ENCODE measurements at regions not wholly inside any gene's neighbourhood (a gene's known extent, or its start where the extent isn't known, plus 50 kb on each side); places are given as distances from the start of the nearest gene placed in this dataset.
"Not testable (repeated sequence)": the region's sequence is repeated elsewhere in the genome, so short reads cannot be mapped to it uniquely, and the experiment has no call there.

GRCh38 chr21:14054682-14055081 is 156.1 kb downstream of the LIPI start:
- TF ChIP-seq POLR2AphosphoS5 (IDR thresholded peaks at IDR 0.05) (no peak), POLR2A (IDR thresholded peaks at IDR 0.05) (no peak), CTCF (IDR thresholded peaks at IDR 0.05 in 8 of 11, conservative IDR thresholded peaks at IDR 0.05 in 3 of 11) (no peak)
- DNase-seq, result no peak
- no peak overlapping the region for H3K27ac ChIP-seq
- 80 to 100% (median 97%) methylated on average over 1 to 3 of the region's 3 CpGs for WGBS, 5 donors
- H3K4me3 ChIP-seq, result no peak overlapping the region
- intact Hi-C loops (cut with DNase I; ENCODE audit: low total_unique reads), result no loop called here
- H3K27me3 ChIP-seq (replicated peaks in 1 of 7), result no peaks in the 10 kb centered on the region
- no peaks in the 10 kb centered on the region for H3K36me3 ChIP-seq
- no peaks in the 10 kb centered on the region for H3K9me3 ChIP-seq
- no peaks in the 10 kb centered on the region for H3K4me1 ChIP-seq

GRCh38 chr21:14050121-14050520 is 160.6 kb downstream of the LIPI start:
- intact Hi-C loops (cut with DNase I; ENCODE audit: low total_unique reads), result no loop called here
- H3K4me3 ChIP-seq, result no peak overlapping the region
- WGBS, 5 donors, result 83 to 95% (median 93%) methylated on average over 1 of the region's 1 CpG

GRCh38 chr21:14046401-14046800 is 164.4 kb downstream of the LIPI start:
- no peaks in the 10 kb centered on the region for H3K27me3 ChIP-seq (replicated peaks in 1 of 7)
- intact Hi-C loops (cut with DNase I; ENCODE audit: low total_unique reads), result no loop called here
- H3K4me3 ChIP-seq, result no peak overlapping the region
- TF ChIP-seq CTCF (IDR thresholded peaks at IDR 0.05 in 8 of 11, conservative IDR thresholded peaks at IDR 0.05 in 3 of 11), result no peak
- TF ChIP-seq POLR2AphosphoS5 (IDR thresholded peaks at IDR 0.05), result no peak
- no peak for TF ChIP-seq POLR2A (IDR thresholded peaks at IDR 0.05)
- H3K4me1 ChIP-seq, result no peaks in the 10 kb centered on the region
- no peak for DNase-seq
- no peaks in the 10 kb centered on the region for H3K9me3 ChIP-seq
- no peaks in the 10 kb centered on the region for H3K36me3 ChIP-seq
- no peak overlapping the region for H3K27ac ChIP-seq

More at GRCh38 chr21:14050121-14050520, 160.6 kb downstream of the LIPI start:
- Histone ChIP-seq H3K36me3 (no peaks in the 10 kb centered on the region), H3K9me3 (no peaks in the 10 kb centered on the region), H3K4me1 (no peaks in the 10 kb centered on the region), H3K27ac (no peak overlapping the region), H3K27me3 (replicated peaks in 1 of 7) (no peaks in the 10 kb centered on the region)
- no peak for DNase-seq
- TF ChIP-seq POLR2AphosphoS5 (IDR thresholded peaks at IDR 0.05) (no peak), POLR2A (IDR thresholded peaks at IDR 0.05) (no peak), CTCF (IDR thresholded peaks at IDR 0.05 in 8 of 11, conservative IDR thresholded peaks at IDR 0.05 in 3 of 11) (no peak)

- intact Hi-C loops (cut with DNase I; ENCODE audit: low total_unique reads), result no loop called here
- 85 to 95% (median 91%) methylated on average over 2 of the region's 2 CpGs for WGBS, 5 donors
These were observed 170.4 kb downstream of the LIPI start for GRCh38 chr21:14040386-14040785.

GRCh38 chr21:14028619-14029018 is 182.1 kb downstream of the LIPI start:
- H3K36me3 ChIP-seq; intact Hi-C loops (cut with DNase I; ENCODE audit: low total_unique reads); H3K4me3 ChIP-seq; H3K4me1 ChIP-seq; H3K27me3 ChIP-seq (replicated peaks in 1 of 7); H3K27ac ChIP-seq; H3K9me3 ChIP-seq; DNase-seq: not testable (repeated sequence)
- WGBS, 5 donors, result 54 to 79% (median 70%) methylated on average over 2 of the region's 2 CpGs

More at GRCh38 chr21:14040386-14040785, 170.4 kb downstream of the LIPI start:
- no peaks in the 10 kb centered on the region for H3K36me3 ChIP-seq
- no peaks in the 10 kb centered on the region for H3K9me3 ChIP-seq
- H3K27me3 ChIP-seq (replicated peaks in 1 of 7), result no peaks in the 10 kb centered on the region
- H3K4me3 ChIP-seq, result no peak overlapping the region
- no peak for DNase-seq
- H3K4me1 ChIP-seq, result no peaks in the 10 kb centered on the region
- H3K27ac ChIP-seq, result no peak overlapping the region
- TF ChIP-seq POLR2AphosphoS5 (IDR thresholded peaks at IDR 0.05) (no peak), CTCF (IDR thresholded peaks at IDR 0.05 in 8 of 11, conservative IDR thresholded peaks at IDR 0.05 in 3 of 11) (no peak), POLR2A (IDR thresholded peaks at IDR 0.05) (no peak)
